ENCODE measurements at regions not wholly inside any gene's neighbourhood (a gene's known extent, or its start where the extent isn't known, plus 50 kb on each side); places are given as distances from the start of the nearest gene placed in this dataset.
"Not testable (repeated sequence)": the region's sequence is repeated elsewhere in the genome, so short reads cannot be mapped to it uniquely, and the experiment has no call there.

DNA sequence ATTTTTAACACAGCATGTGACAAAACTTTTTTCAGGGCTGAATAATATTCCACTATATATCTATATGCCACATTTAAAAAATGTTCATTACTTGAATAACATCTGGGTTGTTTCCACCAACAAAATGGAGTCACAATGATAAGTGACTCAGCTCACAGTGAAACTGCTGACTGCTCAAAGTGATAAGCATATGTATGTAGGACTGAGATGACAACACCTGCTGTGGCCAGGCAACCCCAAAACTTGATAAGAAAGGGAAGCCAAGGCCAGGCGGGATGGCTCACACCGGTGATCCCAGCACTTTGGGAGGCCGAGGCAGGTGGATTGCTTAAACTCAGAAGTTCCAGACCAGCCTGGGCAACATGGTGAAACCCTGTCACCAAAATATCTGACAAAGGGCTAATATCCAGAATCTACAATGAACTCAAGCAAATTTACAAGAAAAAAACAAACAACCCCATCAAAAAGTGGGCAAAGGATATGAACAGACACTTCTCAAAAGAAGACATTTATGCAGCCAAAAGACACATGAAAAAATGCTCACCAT lies 99.2 kb upstream of the TERB2 start:
- not testable (repeated sequence) for TF ChIP-seq CHD2 (IDR thresholded peaks at IDR 0.05; ENCODE audit: low read length, partially characterized antibody); NRF1 (IDR thresholded peaks at IDR 0.05; ENCODE audit: low read depth, low read length); POLR2AphosphoS5 (IDR thresholded peaks at IDR 0.05; ENCODE audit: low read depth, low read length); EP300 (IDR thresholded peaks at IDR 0.05; ENCODE audit: borderline replicate concordance in 1 of 2, low read depth in 1 of 2, low read length in 1 of 2); NFIC (IDR thresholded peaks at IDR 0.05; ENCODE audit: borderline replicate concordance); RAD21 (IDR thresholded peaks at IDR 0.05; ENCODE audit: low read length)
- TF ChIP-seq, protein P1, sequence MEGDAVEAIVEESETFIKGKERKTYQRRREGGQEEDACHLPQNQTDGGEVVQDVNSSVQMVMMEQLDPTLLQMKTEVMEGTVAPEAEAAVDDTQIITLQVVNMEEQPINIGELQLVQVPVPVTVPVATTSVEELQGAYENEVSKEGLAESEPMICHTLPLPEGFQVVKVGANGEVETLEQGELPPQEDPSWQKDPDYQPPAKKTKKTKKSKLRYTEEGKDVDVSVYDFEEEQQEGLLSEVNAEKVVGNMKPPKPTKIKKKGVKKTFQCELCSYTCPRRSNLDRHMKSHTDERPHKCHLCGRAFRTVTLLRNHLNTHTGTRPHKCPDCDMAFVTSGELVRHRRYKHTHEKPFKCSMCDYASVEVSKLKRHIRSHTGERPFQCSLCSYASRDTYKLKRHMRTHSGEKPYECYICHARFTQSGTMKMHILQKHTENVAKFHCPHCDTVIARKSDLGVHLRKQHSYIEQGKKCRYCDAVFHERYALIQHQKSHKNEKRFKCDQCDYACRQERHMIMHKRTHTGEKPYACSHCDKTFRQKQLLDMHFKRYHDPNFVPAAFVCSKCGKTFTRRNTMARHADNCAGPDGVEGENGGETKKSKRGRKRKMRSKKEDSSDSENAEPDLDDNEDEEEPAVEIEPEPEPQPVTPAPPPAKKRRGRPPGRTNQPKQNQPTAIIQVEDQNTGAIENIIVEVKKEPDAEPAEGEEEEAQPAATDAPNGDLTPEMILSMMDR (IDR thresholded peaks at IDR 0.05), result not testable (repeated sequence)
